Pancreas (tissue), 10 donors: ENCODE measurements at regions not wholly inside any gene's neighbourhood (a gene's known extent, or its start where the extent isn't known, plus 50 kb on each side); places are given as distances from the start of the nearest gene placed in this dataset.
A peak's percentile ranks its signal among the peaks of the same experiment; 100 is the strongest.
"Not testable (repeated sequence)": the region's sequence is repeated elsewhere in the genome, so short reads cannot be mapped to it uniquely, and the experiment has no call there.

Experiments used
- ATAC-seq, 4 donors: fragments of 200-7000 bp; cut with Tn5 transposase; one replicate each; pipeline versions ENCODE4 v1.8.0 to v1.9.1; 2020; ENCODE audit warnings: mild to moderate bottlenecking in 4 of 4, moderate library complexity in 4 of 4
- DNase-seq, 6 donors: peaks; one replicate each; pipeline ENCODE4 v3.0.0-alpha.2; 2020
- FAIRE-seq: peaks from 2 replicates; lab custom pipeline; 2012; peaks lifted over from hg19 to GRCh38; lab: Jason Lieb, UNC
- H3K27ac ChIP-seq, 4 donors: fragments of 200-600 bp; sonication (generic); 1 replicate in 3 of 4; 2 replicates in 1 of 4; pipeline versions ENCODE4 v1.5.0 to v1.8.0; 2020
- H3K27me3 ChIP-seq, 4 donors: fragments of 200-600 bp; one replicate each; pipeline ENCODE4 v1.8.0; 2021
- H3K36me3 ChIP-seq, 3 donors: fragments of 200-600 bp; sonication (generic) in 1 of 3; one replicate each; pipeline versions ENCODE4 v1.5.0 to v1.8.0; 2020 to 2021
- H3K4me1 ChIP-seq, 3 donors: fragments of 200-600 bp; one replicate each; pipeline ENCODE4 v1.8.0; 2021
- H3K4me3 ChIP-seq, 4 donors: fragments of 200-600 bp; sonication (generic) in 2 of 4; one replicate each; pipeline versions ENCODE4 v1.5.0 to v1.8.0; 2020 to 2021
- H3K9me3 ChIP-seq, 4 donors: fragments of 200-600 bp; one replicate each; pipeline ENCODE4 v1.8.0; 2021
- CTCF ChIP-seq, 4 donors: fragments of 200-600 bp; sonication (generic) in 3 of 4; IDR thresholded peaks; one replicate each; pipeline versions ENCODE4 v1.5.0 to v1.8.0; 2021; ENCODE audit warnings: antibody characterized with exemption in 4 of 4
- WGBS, 2 donors: extraction: QIAGEN DNeasy Blood & Tissue Kit; methylation state at CpG; one replicate each; pipeline ENCODE4 v1.1.7; 2013; 5-methylcytosine and 5-hydroxymethylcytosine counted together
- intact Hi-C, 3 donors: fragments of 100-400 bp; cut with DNase I; formaldehyde crosslinking; loops; one replicate each; pipeline versions ENCODE4 v1.11.1 to v1.14.2; 2022
- donor health status: healthy with polysubstance abuse.
- donor health status: DM: no; HTN: no; CAD: no; lungs with moderate emphysema.
- donor health status: DM: no; HTN: no; CAD: no.
- donor health status: control.
- donor health status: control.
- donor health status: Bipolar disorder and iron deficiency.
- donor health status: DM: yes; HTN: yes; CAD: no.
- donor health status: DM: no; HTN: no; CAD: no.
- donor health status: DM: no; HTN: no; CAD: no.
- donor health status: DM: yes; HTN: yes; CAD: no.

DNA sequence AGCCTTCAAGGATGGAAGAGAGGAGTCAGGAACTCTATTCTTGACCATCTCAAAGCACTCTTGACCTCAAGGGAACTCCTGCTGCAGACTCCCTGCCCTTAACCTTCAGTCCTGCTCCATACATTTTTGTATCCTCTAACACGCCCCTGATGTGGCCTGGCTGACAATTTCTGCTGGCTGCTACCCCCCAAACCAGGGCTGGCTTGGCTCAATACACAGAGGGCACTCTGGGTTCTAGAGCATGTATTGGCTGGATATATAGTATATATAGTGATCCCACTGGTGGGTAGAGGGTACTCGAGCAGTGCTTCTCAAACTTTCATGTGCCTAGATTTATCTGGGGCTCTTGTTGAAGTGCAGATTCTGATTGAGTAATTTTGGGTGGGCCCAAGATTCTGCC lies 101.9 kb downstream of the SMIM20 start:
- DNase-seq (no peak), ATAC-seq (no peak), FAIRE-seq (no peak)
- Histone ChIP-seq H3K36me3 (no peaks in the 10 kb centered on the region), H3K4me3 (no peak overlapping the region), H3K27me3 (no peaks in the 10 kb centered on the region), H3K27ac (no peak overlapping the region), H3K9me3 (no peaks in the 10 kb centered on the region), H3K4me1 (no peaks in the 10 kb centered on the region)
- 84 to 91% methylated on average over 2 of the region's 2 CpGs for WGBS, 2 donors
- no peak for TF ChIP-seq CTCF (IDR thresholded peaks at IDR 0.05)
- intact Hi-C loops: no loop called here

DNA sequence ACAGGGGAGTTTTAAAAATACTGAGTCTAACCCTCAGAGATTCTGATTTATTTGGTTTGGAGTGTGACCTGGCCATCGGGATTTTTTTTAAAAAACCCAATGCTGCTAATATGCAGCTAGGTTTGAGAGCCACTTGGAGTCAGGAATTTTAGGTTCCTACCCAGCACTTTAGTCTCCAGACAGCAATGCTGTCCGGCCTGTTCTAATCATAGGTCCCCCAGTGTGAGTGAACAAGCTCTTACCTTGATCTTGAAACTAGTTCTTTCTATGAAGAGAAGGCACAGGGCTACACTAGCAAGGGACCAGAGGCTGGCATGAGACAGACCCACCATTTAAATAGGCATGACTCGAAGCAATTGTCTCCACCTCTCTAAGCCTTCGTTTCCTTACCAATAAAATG lies 103.5 kb downstream of the SMIM20 start:
- intact Hi-C loops: no loop called here
- FAIRE-seq (no peak), DNase-seq (no peak), ATAC-seq (no peak)
- no peak overlapping the region for H3K27ac ChIP-seq
- no peak overlapping the region for H3K4me3 ChIP-seq
- H3K27me3 ChIP-seq: no peaks in the 10 kb centered on the region
- 87 to 93% methylated on average over 4 of the region's 4 CpGs for WGBS, 2 donors
- peaks cover 2 to 11% (median 8%) of the 10 kb centered on the region in 3 donors for H3K4me1 ChIP-seq
- TF ChIP-seq CTCF (IDR thresholded peaks at IDR 0.05): no peak
- no peaks in the 10 kb centered on the region for H3K36me3 ChIP-seq
- no peaks in the 10 kb centered on the region for H3K9me3 ChIP-seq

GRCh38 chr4:26017961-26018700 lies 104.1 kb downstream of the SMIM20 start:
- H3K27ac ChIP-seq, H3K36me3 ChIP-seq, DNase-seq, H3K4me3 ChIP-seq, H3K9me3 ChIP-seq, FAIRE-seq, H3K27me3 ChIP-seq, ATAC-seq, intact Hi-C loops: not testable (repeated sequence)
- WGBS, 2 donors: 81 to 82% methylated on average over 6 of the region's 6 CpGs
- H3K4me1 ChIP-seq: peaks cover 8 to 17% (median 14%) of the 10 kb centered on the region in 3 donors

DNA sequence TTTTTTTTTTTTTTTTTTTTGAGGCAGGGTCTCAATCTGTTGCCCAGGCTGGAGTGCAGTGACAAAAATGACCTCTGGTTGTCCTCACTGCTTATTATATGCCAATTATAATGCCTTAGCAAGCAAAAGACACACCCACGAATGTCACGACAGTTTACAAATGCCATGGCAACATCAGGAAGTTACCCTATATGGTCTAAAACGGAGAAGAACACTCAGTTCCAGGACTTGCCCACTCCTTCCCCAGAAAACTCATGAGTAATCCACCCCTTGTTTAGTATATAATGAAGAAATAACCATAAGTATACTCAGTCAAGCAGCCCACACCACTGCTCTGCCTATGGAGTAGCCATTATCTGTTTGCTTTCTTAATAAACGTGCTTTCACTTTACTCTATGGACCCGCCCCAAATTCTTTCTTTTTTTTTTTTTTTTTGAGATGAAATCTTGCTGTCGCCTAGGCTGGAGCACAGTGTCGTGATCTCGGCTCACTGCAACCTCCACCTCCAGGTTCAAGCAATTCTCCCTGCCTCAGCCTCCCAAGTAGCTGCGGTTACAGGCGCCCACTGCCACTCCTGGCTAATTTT lies 106.2 kb downstream of the SMIM20 start:
- no peaks in the 10 kb centered on the region for H3K27me3 ChIP-seq
- H3K27ac ChIP-seq: peak overlapping the region in 1 of 4 donors; percentile 4
- no peak for TF ChIP-seq CTCF (IDR thresholded peaks at IDR 0.05)
- WGBS, 2 donors: 73 to 74% methylated on average over 10 of the region's 10 CpGs
- H3K4me1 ChIP-seq: peaks cover 11 to 19% (median 19%) of the 10 kb centered on the region in 3 donors
- DNase-seq (no peak), FAIRE-seq (no peak), ATAC-seq (no peak)
- H3K9me3 ChIP-seq: no peaks in the 10 kb centered on the region
- no peaks in the 10 kb centered on the region for H3K36me3 ChIP-seq
- intact Hi-C loops: loop anchor here in 1 of 3 donors (10.0 kb wide), 1 partner anchor 385 kb away; no protein-coding TSS in a partner anchor
- no peak overlapping the region for H3K4me3 ChIP-seq

- DNase-seq: no peak
- Histone ChIP-seq H3K4me1 (peaks cover 11 to 19% (median 19%) of the 10 kb centered on the region in 3 donors), H3K4me3 (no peak overlapping the region), H3K36me3 (no peaks in the 10 kb centered on the region), H3K27me3 (no peaks in the 10 kb centered on the region), H3K27ac (peak overlapping the region in 1 of 4 donors; percentile 4), H3K9me3 (no peaks in the 10 kb centered on the region)
- FAIRE-seq: no peak
- no peak for TF ChIP-seq CTCF (IDR thresholded peaks at IDR 0.05)
- intact Hi-C loops: loop anchor here in 1 of 3 donors (10.0 kb wide), 1 partner anchor 384 kb away; no protein-coding TSS in a partner anchor
- WGBS, 2 donors: 70 to 72% methylated on average over 6 of the region's 6 CpGs
- peak in 3 of 4 donors; percentile 7 to 22 (median 21) for ATAC-seq
These were observed 106.9 kb downstream of the SMIM20 start for GRCh38 chr4:26020881-26021280.
